IMR-90 (cell line): ENCODE measurements at regions not wholly inside any gene's neighbourhood (a gene's known extent, or its start where the extent isn't known, plus 50 kb on each side); places are given as distances from the start of the nearest gene placed in this dataset.

Source experiments
- ATAC-seq: fragments of 200-7000 bp; cut with Tn5 transposase; 2 replicates; pipeline ENCODE4 v1.9.1; 2020; ENCODE audit warnings: low read depth, mild to moderate bottlenecking, moderate library complexity
- BruUV-seq: library from RNA; stranded (reverse); fragments of 400-500 nt; replicated peaks from 2 replicates; lab custom pipeline; 2021; lab: Mats Ljungman, UMichigan
- CTCF ChIA-PET: fragments of 300-600 bp; formaldehyde crosslinking; extraction: SDS; loops from one replicate; lab custom pipeline; 2021; ENCODE audit warnings: antibody characterized with exemption; lab: Yijun Ruan, JAX
- POLR2A ChIA-PET: fragments of 300-600 bp; sonication (Branson Sonifier 250); formaldehyde crosslinking; loops from one replicate; lab custom pipeline; 2022; ENCODE audit warnings: antibody characterized with exemption; ENCODE audit not compliant: unreplicated experiment; lab: Charles Lee
- DNase-seq: peaks from one replicate; pipeline ENCODE4 v3.0.0; 2013
- H2AFZ ChIP-seq: replicated peaks from 2 replicates; pipeline ENCODE3; 2013; ENCODE audit warnings: low read length, mild to moderate bottlenecking; ENCODE audit not compliant: poor library complexity
- H2AK5ac ChIP-seq: 2 replicates; pipeline ENCODE4 v1.6.1; 2013; ENCODE audit warnings: low read depth, low read length, inconsistent platforms
- H2AK9ac ChIP-seq: replicated peaks from 2 replicates; pipeline ENCODE3; 2013; ENCODE audit warnings: mild to moderate bottlenecking, low read depth, low read length, moderate library complexity; ENCODE audit not compliant: poor library complexity
- H2BK120ac ChIP-seq: 2 replicates; pipeline ENCODE4 v1.6.1; 2013; ENCODE audit warnings: low read depth, low read length, inconsistent platforms
- H2BK15ac ChIP-seq: 3 replicates; pipeline ENCODE4 v1.6.1; 2013; ENCODE audit warnings: low read depth, low read length, inconsistent platforms
- H2BK20ac ChIP-seq: 2 replicates; pipeline ENCODE4 v1.6.1; 2013; ENCODE audit warnings: low read depth, mild to moderate bottlenecking, inconsistent platforms, low read length, moderate library complexity
- H2BK5ac ChIP-seq: 2 replicates; pipeline ENCODE4 v1.6.1; 2013; ENCODE audit warnings: mild to moderate bottlenecking, low read depth, low read length, inconsistent platforms; ENCODE audit not compliant: poor library complexity, severe bottlenecking
- H3K14ac ChIP-seq: replicated peaks from 2 replicates; pipeline ENCODE4 v1.6.1; 2013; ENCODE audit warnings: low read depth, low read length, inconsistent platforms
- H3K18ac ChIP-seq: 2 replicates; pipeline ENCODE4 v1.6.1; 2013; ENCODE audit warnings: low read depth, low read length, control low read depth
- H3K23ac ChIP-seq: 2 replicates; pipeline ENCODE4 v1.6.1; 2013; ENCODE audit warnings: low read depth, low read length, inconsistent platforms
- H3K27ac ChIP-seq: 2 replicates; pipeline ENCODE4 v1.5.1; 2013; ENCODE audit warnings: mild to moderate bottlenecking, control low read depth, low read length; ENCODE audit not compliant: insufficient read depth
- H3K27me3 ChIP-seq: 2 replicates; pipeline ENCODE4 v1.6.1; 2013; ENCODE audit warnings: low read length; ENCODE audit not compliant: control insufficient read depth, insufficient read depth
- H3K36me3 ChIP-seq: 2 replicates; pipeline ENCODE4 v1.6.1; 2013; ENCODE audit warnings: low read length, mixed read lengths; ENCODE audit not compliant: control insufficient read depth, insufficient read depth
- H3K4ac ChIP-seq: 2 replicates; pipeline ENCODE4 v1.6.1; 2013; ENCODE audit warnings: low read depth, low read length, inconsistent platforms
- H3K4me1 ChIP-seq: 2 replicates; pipeline ENCODE4 v1.6.1; 2013; ENCODE audit warnings: low read length, mixed read lengths; ENCODE audit not compliant: control insufficient read depth, insufficient read depth
- H3K4me2 ChIP-seq: 2 replicates; pipeline ENCODE4 v1.6.1; 2013; ENCODE audit warnings: low read depth, mild to moderate bottlenecking, control low read depth, low read length, moderate library complexity
- H3K4me3 ChIP-seq: 2 replicates; pipeline ENCODE4 v1.5.1; 2013; ENCODE audit warnings: low read depth, mild to moderate bottlenecking, control low read depth, low read length, moderate library complexity; ENCODE audit not compliant: insufficient read depth
- H3K56ac ChIP-seq: 2 replicates; pipeline ENCODE4 v1.6.1; 2013; ENCODE audit warnings: low read length, inconsistent platforms; ENCODE audit not compliant: insufficient read depth; ENCODE audit errors: extremely low read depth
- H3K79me1 ChIP-seq, 2 experiments: 2 replicates each; pipeline ENCODE4 v1.6.1; 2013; ENCODE audit warnings: low read length in 2 of 2, inconsistent platforms in 1 of 2, low read depth in 1 of 2
- H3K9ac ChIP-seq: 2 replicates; pipeline ENCODE4 v1.6.1; 2013; ENCODE audit warnings: low read depth, low read length, control low read depth
- H3K9me1 ChIP-seq: 2 replicates; pipeline ENCODE4 v1.6.1; 2013; ENCODE audit warnings: low read length, inconsistent platforms; ENCODE audit not compliant: insufficient read depth
- H3K9me3 ChIP-seq: 2 replicates; pipeline ENCODE4 v1.6.1; 2013; ENCODE audit warnings: low read length; ENCODE audit not compliant: control insufficient read depth, insufficient read depth
- H4K20me1 ChIP-seq: 2 replicates; pipeline ENCODE4 v1.6.1; 2013; ENCODE audit warnings: low read length, inconsistent platforms; ENCODE audit not compliant: insufficient read depth
- H4K5ac ChIP-seq: 2 replicates; pipeline ENCODE4 v1.6.1; 2013; ENCODE audit warnings: mild to moderate bottlenecking, low read depth, low read length, control low read depth
- H4K8ac ChIP-seq, 2 experiments: 2 replicates each; pipeline ENCODE4 v1.6.1; 2013; ENCODE audit warnings: low read depth in 2 of 2, low read length in 2 of 2, control low read depth in 1 of 2, inconsistent platforms in 1 of 2
- H4K91ac ChIP-seq: 2 replicates; pipeline ENCODE4 v1.6.1; 2013; ENCODE audit warnings: low read depth, low read length, inconsistent platforms; ENCODE audit not compliant: insufficient read depth
- ELK1 ChIP-seq: fragments of 150-350 bp; IDR thresholded peaks from 2 replicates; pipeline ENCODE4 v1.6.1; 2016; ENCODE audit warnings: low read depth, mild to moderate bottlenecking, low read length, moderate library complexity, borderline replicate concordance
- FOS ChIP-seq: fragments of 150-350 bp; IDR thresholded peaks from 2 replicates; pipeline ENCODE4 v1.6.1; 2016; ENCODE audit warnings: low read depth, low read length
- MAZ ChIP-seq: IDR thresholded peaks from 2 replicates; pipeline ENCODE4 v1.6.1; 2012; ENCODE audit warnings: low read depth, mild to moderate bottlenecking, low read length, improper control_type of control experiment, moderate library complexity, borderline replicate concordance
- NFE2L2 ChIP-seq: fragments of 150-350 bp; IDR thresholded peaks from 2 replicates; pipeline ENCODE4 v1.6.1; 2016; ENCODE audit warnings: low read depth, mild to moderate bottlenecking, low read length
- WGBS, 2 experiments: methylation state at CpG; one replicate each; pipeline versions ENCODE4 v1.1.5 to v1.1.7; 2013; ENCODE audit warnings: missing lambda C conversion rate in 2 of 2; ENCODE audit not compliant: insufficient read length in 1 of 2; ENCODE audit errors: extremely low coverage in 2 of 2; 5-methylcytosine and 5-hydroxymethylcytosine counted together
- dilution Hi-C: fragments of 300-500 bp; cut with HindIII; formaldehyde crosslinking; loops from one replicate; pipeline ENCODE4 v1.14.3; 2018; ENCODE audit warnings: low sequenced_read_pairs; ENCODE audit not compliant: unreplicated experiment
- in situ Hi-C: fragments of 300-500 bp; cut with MboI; formaldehyde crosslinking; loops from 3 replicates; pipeline ENCODE4 v1.14.3; 2019; ENCODE audit warnings: low sequenced_read_pairs, inconsistent platforms, mixed read lengths
- intact Hi-C: fragments of 100-400 bp; cut with micrococcal nuclease; formaldehyde crosslinking; loops from 2 replicates; pipeline ENCODE4 v1.10.0; 2022

DNA sequence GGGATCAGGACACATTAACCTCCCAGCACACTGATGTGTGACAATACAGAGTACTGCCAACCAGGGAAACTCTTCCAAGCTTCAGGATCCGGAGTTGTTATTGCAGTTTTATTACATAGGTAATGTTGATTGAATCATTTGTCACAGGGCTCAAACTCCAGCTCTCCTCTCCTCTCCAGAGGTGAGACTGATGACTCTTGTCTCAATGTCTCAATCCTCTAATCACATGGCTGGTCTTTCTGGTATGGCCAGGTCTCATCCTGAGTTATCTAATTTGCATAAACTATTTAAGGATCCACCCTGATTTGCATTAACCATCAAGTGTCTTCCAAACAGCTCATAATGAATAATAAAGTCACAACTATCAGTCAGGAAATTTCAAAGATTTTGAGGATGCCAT lies 522.6 kb upstream of the PCDH9 start:
- H3K27ac ChIP-seq: no peak overlapping the region
- H3K56ac ChIP-seq: no peak overlapping the region
- no CpG with 5 or more reads among the region's 1 CpG for WGBS, 2 experiments
- no peak overlapping the region for H4K5ac ChIP-seq
- in situ Hi-C loops (no loop called here), intact Hi-C loops (no loop called here), dilution Hi-C loops (no loop called here)
- no peak for DNase-seq
- no peaks in the 10 kb centered on the region for H4K20me1 ChIP-seq
- H3K27me3 ChIP-seq: no peaks in the 10 kb centered on the region
- H2AFZ ChIP-seq: no peak overlapping the region
- H3K36me3 ChIP-seq: no peaks in the 10 kb centered on the region
- no peak for TF ChIP-seq FOS
- no peak for TF ChIP-seq MAZ
- no peak for TF ChIP-seq NFE2L2
- no peak for TF ChIP-seq ELK1
- no peak overlapping the region for H3K9ac ChIP-seq
- no peak overlapping the region for H3K4ac ChIP-seq
- H2BK20ac ChIP-seq: no peak overlapping the region
- POLR2A ChIA-PET: no interaction called here
- H4K91ac ChIP-seq: no peak overlapping the region
- BruUV-seq: no TSS peak
- H3K4me2 ChIP-seq: no peak overlapping the region
- H3K9me1 ChIP-seq: no peaks in the 10 kb centered on the region
- no peak overlapping the region for H3K18ac ChIP-seq
- no peak overlapping the region for H3K14ac ChIP-seq
- no peaks in the 10 kb centered on the region; the same call in 1 of the 2 replicates for H3K9me3 ChIP-seq
- H2AK5ac ChIP-seq: no peak overlapping the region
- H3K23ac ChIP-seq: no peak overlapping the region
- H2BK5ac ChIP-seq: no peak overlapping the region
- no peak for ATAC-seq
- H3K79me1 ChIP-seq: no peaks in the 10 kb centered on the region
- no peak overlapping the region for H4K8ac ChIP-seq
- no peak overlapping the region for H2BK120ac ChIP-seq
- H3K4me1 ChIP-seq: no peaks in the 10 kb centered on the region
- H2AK9ac ChIP-seq: no peak overlapping the region
- no peak overlapping the region for H2BK15ac ChIP-seq
- no peak overlapping the region for H3K4me3 ChIP-seq
- CTCF ChIA-PET: no interaction called here
